Mesenchymal stem cell (in vitro differentiated cells and primary cell): ENCODE measurements at regions not wholly inside any gene's neighbourhood (a gene's known extent, or its start where the extent isn't known, plus 50 kb on each side); places are given as distances from the start of the nearest gene placed in this dataset.
"Not testable (repeated sequence)": the region's sequence is repeated elsewhere in the genome, so short reads cannot be mapped to it uniquely, and the experiment has no call there.

Experiments used
- DNase-seq: peaks from one replicate; pipeline ENCODE4 v3.0.0-alpha.2; 2013
- H2AFZ ChIP-seq: one replicate; pipeline ENCODE4 v1.6.1; 2013; ENCODE audit warnings: low read depth, mild to moderate bottlenecking, control low read depth, inconsistent platforms, low read length, moderate library complexity
- H2AK5ac ChIP-seq: 2 replicates; pipeline ENCODE4 v1.6.1; 2013; ENCODE audit warnings: low read length, moderate library complexity, mild to moderate bottlenecking, inconsistent platforms; ENCODE audit not compliant: severe bottlenecking
- H2BK120ac ChIP-seq: one replicate; pipeline ENCODE4 v1.6.1; 2013; ENCODE audit warnings: low read depth, mild to moderate bottlenecking, inconsistent platforms, low read length, moderate library complexity
- H2BK12ac ChIP-seq, 2 experiments: one replicate each; pipeline ENCODE4 v1.6.1; 2013; ENCODE audit warnings: inconsistent platforms in 2 of 2, low read length in 2 of 2, mild to moderate bottlenecking in 2 of 2, moderate library complexity in 2 of 2, control low read depth in 1 of 2
- H2BK15ac ChIP-seq: one replicate; pipeline ENCODE4 v1.6.1; 2013; ENCODE audit warnings: mild to moderate bottlenecking, low read depth, inconsistent platforms; ENCODE audit not compliant: poor library complexity, severe bottlenecking
- H2BK5ac ChIP-seq: 2 replicates; pipeline ENCODE4 v1.6.1; 2013; ENCODE audit warnings: low read depth, mild to moderate bottlenecking, low read length, control low read depth, inconsistent platforms; ENCODE audit not compliant: poor library complexity, severe bottlenecking
- H3K14ac ChIP-seq, 2 experiments: one replicate each; pipeline ENCODE4 v1.6.1; 2013; ENCODE audit warnings: inconsistent platforms in 2 of 2, low read length in 2 of 2, control low read depth in 1 of 2, mild to moderate bottlenecking in 1 of 2, moderate library complexity in 1 of 2
- H3K18ac ChIP-seq, 2 experiments: one replicate each; pipeline ENCODE4 v1.6.1; 2013; ENCODE audit warnings: inconsistent platforms in 2 of 2, low read length in 2 of 2, control low read depth in 1 of 2, low read depth in 1 of 2, mild to moderate bottlenecking in 1 of 2
- H3K23ac ChIP-seq, 2 experiments: one replicate each; pipeline ENCODE4 v1.6.1; 2013; ENCODE audit warnings: inconsistent platforms in 2 of 2, low read length in 2 of 2, mild to moderate bottlenecking in 2 of 2, moderate library complexity in 2 of 2, control low read depth in 1 of 2
- H3K27ac ChIP-seq: 2 replicates; pipeline ENCODE4 v1.5.1; 2013; ENCODE audit warnings: mild to moderate bottlenecking, moderate library complexity, low read length, control low read depth, inconsistent platforms; ENCODE audit not compliant: poor library complexity, severe bottlenecking
- H3K27me3 ChIP-seq, 2 experiments: 2 replicates each; pipeline versions ENCODE4 v1.6.1 to v1.7.0; 2013; ENCODE audit warnings: low read length in 2 of 2, mild to moderate bottlenecking in 2 of 2, moderate library complexity in 2 of 2, control low read depth in 1 of 2, inconsistent platforms in 1 of 2; ENCODE audit not compliant: control insufficient read depth in 1 of 2, insufficient read depth in 1 of 2
- H3K36me3 ChIP-seq, 2 experiments: 2 replicates each; pipeline versions ENCODE4 v1.6.1 to v1.7.0; 2013; ENCODE audit warnings: low read length in 2 of 2, control low read depth in 1 of 2, inconsistent platforms in 1 of 2, low read depth in 1 of 2, mild to moderate bottlenecking in 1 of 2; ENCODE audit not compliant: insufficient read depth in 2 of 2, control insufficient read depth in 1 of 2
- H3K4ac ChIP-seq, 2 experiments: one replicate each; pipeline ENCODE4 v1.6.1; 2013; ENCODE audit warnings: inconsistent platforms in 2 of 2, low read length in 2 of 2, mild to moderate bottlenecking in 2 of 2, moderate library complexity in 2 of 2, control low read depth in 1 of 2, low read depth in 1 of 2
- H3K4me1 ChIP-seq: 2 replicates; pipeline ENCODE4 v1.6.1; 2013; ENCODE audit warnings: low read depth, low read length, control low read depth; ENCODE audit not compliant: control insufficient read depth, insufficient read depth
- H3K4me2 ChIP-seq: 2 replicates; pipeline ENCODE4 v1.6.1; 2013; ENCODE audit warnings: low read length, mild to moderate bottlenecking, inconsistent platforms; ENCODE audit not compliant: poor library complexity, severe bottlenecking
- H3K4me3 ChIP-seq, 2 experiments: 2 replicates each; pipeline versions ENCODE4 v1.5.1 to v1.7.0; 2013; ENCODE audit warnings: low read length in 2 of 2, mild to moderate bottlenecking in 2 of 2, control low read depth in 1 of 2, low read depth in 1 of 2; ENCODE audit not compliant: insufficient read depth in 1 of 2
- H3K79me1 ChIP-seq: replicated peaks from 2 replicates; pipeline ENCODE4 v1.6.1; 2013; ENCODE audit warnings: mild to moderate bottlenecking, control low read depth, low read length, inconsistent platforms; ENCODE audit not compliant: poor library complexity, severe bottlenecking
- H3K9ac ChIP-seq: 2 replicates; pipeline ENCODE4 v1.7.0; 2013; ENCODE audit warnings: mild to moderate bottlenecking, low read length, moderate library complexity
- H3K9me3 ChIP-seq: 2 replicates; pipeline ENCODE4 v1.7.0; 2013; ENCODE audit warnings: mild to moderate bottlenecking, low read length; ENCODE audit not compliant: control insufficient read depth
- H4K8ac ChIP-seq: one replicate; pipeline ENCODE4 v1.6.1; 2013; ENCODE audit warnings: inconsistent platforms, mild to moderate bottlenecking, low read length, moderate library complexity
- H4K91ac ChIP-seq: one replicate; pipeline ENCODE4 v1.6.1; 2013; ENCODE audit warnings: mild to moderate bottlenecking, low read length, inconsistent platforms
- WGBS: methylation state at CpG from one replicate; pipeline ENCODE4 v1.1.7; 2013; ENCODE audit warnings: mixed read lengths; 5-methylcytosine and 5-hydroxymethylcytosine counted together

DNA sequence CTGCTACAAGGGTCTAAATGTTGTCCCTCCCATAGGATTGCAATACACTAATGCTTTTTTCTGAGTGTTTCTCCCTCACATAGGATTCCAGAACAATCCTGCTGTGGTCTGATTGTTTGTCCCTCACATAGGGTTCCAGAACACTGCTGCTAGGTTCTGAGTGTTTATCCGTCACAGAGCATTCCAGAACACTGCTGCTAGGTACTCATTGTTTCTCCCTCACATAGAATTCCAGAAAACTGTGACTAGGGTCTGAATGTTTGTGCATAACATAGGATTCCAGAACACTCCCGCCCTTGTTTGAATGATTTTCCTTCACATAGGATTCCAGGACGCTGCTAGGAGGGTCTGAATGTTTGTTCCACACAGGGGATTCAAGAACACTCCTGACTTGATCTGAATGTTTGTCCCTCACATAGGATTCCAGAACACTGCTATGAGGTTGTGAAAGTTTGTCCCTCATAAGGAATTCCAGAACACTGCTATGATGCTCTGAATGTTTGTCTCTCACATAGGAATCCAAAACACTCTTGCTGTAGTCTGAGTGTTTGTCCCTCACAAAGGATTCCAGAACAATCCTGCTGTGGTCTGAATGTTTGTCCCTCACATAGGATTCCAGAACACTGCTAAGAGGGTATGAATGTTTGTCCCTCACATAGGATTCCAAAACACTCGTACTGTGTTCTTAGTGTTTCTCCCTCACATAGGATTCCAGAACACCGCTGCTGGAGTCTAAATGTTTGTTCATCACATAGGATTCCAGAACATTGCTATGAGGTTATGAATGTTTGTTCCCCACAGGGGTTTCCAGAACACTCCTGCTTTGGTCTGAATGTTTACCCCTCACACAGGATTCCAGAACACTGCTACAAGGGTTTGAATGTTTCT lies 213.5 kb downstream of the FOXD4L6 start:
- no peak overlapping the region for H4K8ac ChIP-seq
- H2BK120ac ChIP-seq = no peak overlapping the region
- no peak overlapping the region for H2BK15ac ChIP-seq
- H3K23ac ChIP-seq = no peak overlapping the region
- H3K79me1 ChIP-seq = no peaks in the 10 kb centered on the region
- no peak for DNase-seq
- H4K91ac ChIP-seq = no peak overlapping the region
- H3K9me3 ChIP-seq = peaks cover 60% of the 10 kb centered on the region
- no peaks in the 10 kb centered on the region for H3K36me3 ChIP-seq
- H3K27me3 ChIP-seq = peaks cover 0 to 18% of the 10 kb centered on the region in 2 experiments
- WGBS = 45% methylated on average over 5 of the region's 5 CpGs
- H3K18ac ChIP-seq = no peak overlapping the region
- no peak overlapping the region for H3K14ac ChIP-seq
- no peak overlapping the region for H3K27ac ChIP-seq
- H3K4me3 ChIP-seq = no peak overlapping the region
- H3K4me1 ChIP-seq = no peaks in the 10 kb centered on the region
- H2BK5ac ChIP-seq = no peak overlapping the region
- no peak overlapping the region for H2AFZ ChIP-seq
- H3K4me2 ChIP-seq = no peak overlapping the region
- no peak overlapping the region for H3K9ac ChIP-seq
- H2AK5ac ChIP-seq = no peak overlapping the region
- H2BK12ac ChIP-seq = no peak overlapping the region
- no peak overlapping the region for H3K4ac ChIP-seq

DNA sequence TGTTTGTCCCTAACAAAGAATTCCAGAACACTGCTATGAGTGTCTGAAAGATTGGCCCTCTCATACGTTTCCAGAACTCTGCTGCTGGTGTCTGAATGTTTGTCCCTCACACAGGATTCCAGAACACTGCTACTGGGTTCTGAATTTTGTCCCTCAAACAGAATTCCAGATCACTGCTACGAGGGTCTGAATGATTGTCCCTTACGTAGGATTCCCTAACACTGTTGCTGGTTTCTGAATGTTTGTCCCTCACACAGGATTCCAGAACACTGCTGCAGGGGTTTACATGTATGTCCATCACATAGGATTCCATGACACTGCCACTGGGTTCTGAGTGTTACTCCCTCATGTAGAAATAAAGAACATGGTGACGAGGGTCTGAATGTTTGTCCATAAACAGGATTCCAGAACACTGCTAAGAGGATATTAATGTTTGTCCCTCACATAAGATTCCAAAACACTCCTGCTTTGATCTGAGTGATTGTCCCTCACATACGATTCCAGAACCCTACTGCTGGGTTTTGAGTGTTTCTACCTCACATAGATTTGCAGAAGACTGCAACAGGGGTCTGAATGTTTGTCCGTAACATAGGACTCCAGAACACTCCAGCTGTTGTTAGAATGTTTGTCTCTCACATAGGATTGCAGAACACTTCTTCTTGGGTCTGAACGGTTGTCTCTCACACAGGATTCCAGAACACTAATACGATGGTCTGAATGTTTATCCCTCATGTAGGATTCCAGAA lies 214.4 kb downstream of the FOXD4L6 start:
- H3K27me3 ChIP-seq = peaks cover 0 to 18% of the 10 kb centered on the region in 2 experiments
- H3K27ac ChIP-seq = no peak overlapping the region
- no peaks in the 10 kb centered on the region for H3K36me3 ChIP-seq
- H3K4me1 ChIP-seq = no peaks in the 10 kb centered on the region
- H3K4ac ChIP-seq = no peak overlapping the region
- H3K9ac ChIP-seq = no peak overlapping the region
- H4K91ac ChIP-seq = no peak overlapping the region
- no peak overlapping the region for H4K8ac ChIP-seq
- H3K14ac ChIP-seq = no peak overlapping the region
- H3K18ac ChIP-seq = no peak overlapping the region
- H3K9me3 ChIP-seq = peaks cover 69% of the 10 kb centered on the region
- H2AK5ac ChIP-seq = no peak overlapping the region
- H2BK120ac ChIP-seq = no peak overlapping the region
- H3K4me3 ChIP-seq = no peak overlapping the region
- H2AFZ ChIP-seq = no peak overlapping the region
- no peak overlapping the region for H2BK15ac ChIP-seq
- DNase-seq = no peak
- H3K23ac ChIP-seq = no peak overlapping the region
- H3K79me1 ChIP-seq = no peaks in the 10 kb centered on the region
- no peak overlapping the region for H2BK12ac ChIP-seq
- WGBS = 42% methylated on average over 8 of the region's 8 CpGs
- H3K4me2 ChIP-seq = no peak overlapping the region
- no peak overlapping the region for H2BK5ac ChIP-seq

DNA sequence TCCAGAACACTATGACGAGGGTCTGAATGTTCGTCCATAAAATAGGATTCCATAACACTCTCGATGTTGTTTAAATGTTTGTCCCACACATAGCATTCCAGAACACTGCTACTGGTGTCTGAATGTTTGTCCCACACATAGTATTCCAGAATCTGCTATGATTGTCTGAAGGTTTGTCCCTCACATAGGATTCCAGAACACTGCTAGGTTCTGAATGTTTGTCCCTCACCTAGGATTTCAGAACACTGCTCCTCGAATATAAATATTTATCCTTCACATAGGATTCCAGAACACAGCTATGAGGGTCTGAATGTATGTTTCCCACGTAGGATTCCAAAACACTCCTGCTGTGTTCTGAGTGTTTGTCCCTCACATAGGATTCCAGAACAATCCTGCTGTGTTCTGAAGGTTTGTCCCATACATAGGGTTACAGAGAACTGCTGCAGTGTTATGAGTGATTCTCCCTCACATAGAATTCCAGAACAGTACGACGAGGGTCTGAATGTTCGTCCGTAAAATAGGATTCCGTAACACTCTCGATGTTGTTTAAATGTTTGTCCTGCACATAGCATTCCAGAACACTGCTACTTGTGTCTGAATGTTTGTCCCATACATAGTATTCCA lies 215.3 kb downstream of the FOXD4L6 start:
- Histone ChIP-seq H3K36me3 (no peaks in the 10 kb centered on the region), H3K79me1 (no peaks in the 10 kb centered on the region), H3K23ac (no peak overlapping the region), H2BK12ac (no peak overlapping the region), H2BK120ac (no peak overlapping the region), H3K4me3 (no peak overlapping the region), H4K8ac (no peak overlapping the region), H2AK5ac (no peak overlapping the region), H2AFZ (no peak overlapping the region), H3K4ac (no peak overlapping the region), H3K14ac (no peak overlapping the region), H3K9ac (no peak overlapping the region), H3K9me3 (peaks cover 78% of the 10 kb centered on the region), H4K91ac (no peak overlapping the region), H2BK15ac (no peak overlapping the region), H3K27me3 (peaks cover 0 to 18% of the 10 kb centered on the region in 2 experiments), H3K18ac (no peak overlapping the region), H3K4me1 (no peaks in the 10 kb centered on the region), H3K27ac (no peak overlapping the region), H3K4me2 (no peak overlapping the region), H2BK5ac (no peak overlapping the region)
- DNase-seq = no peak
- WGBS = 61% methylated on average over 11 of the region's 11 CpGs

DNA sequence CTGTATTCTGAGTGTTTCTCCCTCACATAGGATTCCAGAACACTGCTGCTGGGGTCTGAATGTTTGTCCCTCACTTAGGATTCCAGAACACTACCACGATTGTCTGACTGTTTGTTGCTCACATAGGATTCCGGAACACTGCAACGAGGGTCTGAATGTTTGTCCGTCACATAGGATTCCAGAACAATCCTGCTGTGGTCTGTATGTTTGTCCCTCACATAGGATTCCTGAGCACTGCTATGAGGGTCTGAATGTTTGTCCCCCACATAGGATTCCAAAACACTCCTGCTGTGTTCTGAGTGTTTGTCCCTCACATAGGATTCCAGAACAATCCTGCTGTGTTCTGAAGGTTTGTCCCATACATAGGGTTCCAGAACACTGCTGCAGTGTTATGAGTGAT lies 215.8 kb downstream of the FOXD4L6 start:
- Histone ChIP-seq H3K27me3 (peaks cover 0 to 24% of the 10 kb centered on the region in 2 experiments), H3K9me3 (peaks cover 83% of the 10 kb centered on the region)
- not testable (repeated sequence) for H2BK120ac ChIP-seq, H2AK5ac ChIP-seq, H4K8ac ChIP-seq, H3K23ac ChIP-seq, H3K27ac ChIP-seq, H2AFZ ChIP-seq, H3K79me1 ChIP-seq, H3K4me3 ChIP-seq, H2BK12ac ChIP-seq, H3K4me1 ChIP-seq, H3K36me3 ChIP-seq, H2BK15ac ChIP-seq, H3K9ac ChIP-seq, H3K4ac ChIP-seq, H2BK5ac ChIP-seq, H3K4me2 ChIP-seq, H3K18ac ChIP-seq, H3K14ac ChIP-seq, DNase-seq, H4K91ac ChIP-seq
- 69% methylated on average over 4 of the region's 4 CpGs for WGBS
